Thoracic aorta (tissue), 2 donors: ENCODE measurements at regions not wholly inside any gene's neighbourhood (a gene's known extent, or its start where the extent isn't known, plus 50 kb on each side); places are given as distances from the start of the nearest gene placed in this dataset.

Experiments used
- ATAC-seq: fragments of 150-250 bp; one replicate; pipeline ENCODE4 v1.8.0; 2017; ENCODE audit warnings: low read depth; ENCODE audit not compliant: insufficient number of reproducible peaks, low FRiP score
- DNase-seq: peaks from one replicate; pipeline ENCODE4 v3.0.0-alpha.2; 2020; ENCODE audit warnings: low spot score
- H3K27ac ChIP-seq, 2 donors: fragments of 200-600 bp; sonication (generic); 1 replicate in 1 of 2; 2 replicates in 1 of 2; pipeline ENCODE4 v1.5.1; 2016; ENCODE audit warnings: mild to moderate bottlenecking in 2 of 2, moderate library complexity in 2 of 2
- H3K27me3 ChIP-seq: fragments of 200-600 bp; sonication (generic); replicated peaks from 2 replicates; pipeline ENCODE4 v1.6.0; 2016; ENCODE audit warnings: mild to moderate bottlenecking; ENCODE audit not compliant: insufficient read depth
- H3K36me3 ChIP-seq: fragments of 200-600 bp; sonication (generic); one replicate; pipeline ENCODE4 v1.5.1; 2016
- H3K4me1 ChIP-seq, 2 donors: fragments of 200-600 bp; sonication (generic); 1 replicate in 1 of 2; 2 replicates in 1 of 2; pipeline versions ENCODE4 v1.5.1 to v1.6.0; 2016; ENCODE audit warnings: low read depth in 2 of 2, mild to moderate bottlenecking in 1 of 2; ENCODE audit not compliant: control insufficient read depth in 1 of 2
- H3K4me3 ChIP-seq: fragments of 200-600 bp; sonication (generic); 2 replicates; pipeline ENCODE4 v1.5.1; 2016; ENCODE audit warnings: mild to moderate bottlenecking
- H3K9me3 ChIP-seq: fragments of 200-600 bp; sonication (generic); 2 replicates; pipeline ENCODE4 v1.5.1; 2016
- TF ChIP-seq, protein P1 (sequence below): fragments of 200-600 bp; sonication (generic); IDR thresholded peaks from one replicate; pipeline ENCODE4 v1.5.1; 2019; ENCODE audit warnings: antibody characterized with exemption

DNA sequence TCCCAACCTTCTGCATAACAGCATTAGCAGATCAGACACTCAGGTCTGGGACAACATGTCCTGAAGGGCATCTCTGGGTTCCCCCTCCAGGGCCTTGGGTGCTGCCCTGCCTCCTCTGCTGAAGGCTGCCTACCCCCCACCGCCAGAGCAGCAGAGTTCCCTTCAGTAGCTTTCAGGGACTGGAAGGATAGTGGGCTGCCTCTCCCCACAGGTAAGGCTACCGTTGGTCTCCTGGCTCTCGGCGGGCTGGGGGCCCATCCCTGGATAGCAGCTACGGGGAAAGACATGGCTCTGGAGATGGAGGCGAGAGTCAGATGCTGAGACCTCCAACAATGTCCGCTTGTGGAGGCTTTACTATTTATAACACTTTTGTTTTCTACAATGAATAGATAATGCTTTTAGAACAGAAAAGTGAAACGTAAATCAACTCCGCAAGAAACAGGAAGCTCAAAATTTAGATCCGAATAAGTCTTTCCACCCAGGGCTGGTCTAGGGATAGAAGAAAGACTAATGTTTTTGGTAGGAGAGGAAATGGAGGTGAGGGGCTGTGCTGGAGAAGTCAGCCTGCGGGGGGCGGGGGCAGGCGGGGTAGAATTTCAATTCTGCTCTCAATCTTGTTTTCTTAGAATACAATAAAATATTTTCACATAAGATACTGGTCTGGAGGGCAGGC is 58.4 kb downstream of the ARL4C start:
- ATAC-seq (no peak), DNase-seq (no peak)
- no peaks in the 10 kb centered on the region for H3K9me3 ChIP-seq
- TF ChIP-seq, protein P1, sequence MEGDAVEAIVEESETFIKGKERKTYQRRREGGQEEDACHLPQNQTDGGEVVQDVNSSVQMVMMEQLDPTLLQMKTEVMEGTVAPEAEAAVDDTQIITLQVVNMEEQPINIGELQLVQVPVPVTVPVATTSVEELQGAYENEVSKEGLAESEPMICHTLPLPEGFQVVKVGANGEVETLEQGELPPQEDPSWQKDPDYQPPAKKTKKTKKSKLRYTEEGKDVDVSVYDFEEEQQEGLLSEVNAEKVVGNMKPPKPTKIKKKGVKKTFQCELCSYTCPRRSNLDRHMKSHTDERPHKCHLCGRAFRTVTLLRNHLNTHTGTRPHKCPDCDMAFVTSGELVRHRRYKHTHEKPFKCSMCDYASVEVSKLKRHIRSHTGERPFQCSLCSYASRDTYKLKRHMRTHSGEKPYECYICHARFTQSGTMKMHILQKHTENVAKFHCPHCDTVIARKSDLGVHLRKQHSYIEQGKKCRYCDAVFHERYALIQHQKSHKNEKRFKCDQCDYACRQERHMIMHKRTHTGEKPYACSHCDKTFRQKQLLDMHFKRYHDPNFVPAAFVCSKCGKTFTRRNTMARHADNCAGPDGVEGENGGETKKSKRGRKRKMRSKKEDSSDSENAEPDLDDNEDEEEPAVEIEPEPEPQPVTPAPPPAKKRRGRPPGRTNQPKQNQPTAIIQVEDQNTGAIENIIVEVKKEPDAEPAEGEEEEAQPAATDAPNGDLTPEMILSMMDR = no peak
- no peaks in the 10 kb centered on the region for H3K27me3 ChIP-seq
- no peak overlapping the region for H3K4me3 ChIP-seq
- no peaks in the 10 kb centered on the region for H3K4me1 ChIP-seq
- H3K27ac ChIP-seq = no peak overlapping the region
- no peaks in the 10 kb centered on the region for H3K36me3 ChIP-seq

DNA sequence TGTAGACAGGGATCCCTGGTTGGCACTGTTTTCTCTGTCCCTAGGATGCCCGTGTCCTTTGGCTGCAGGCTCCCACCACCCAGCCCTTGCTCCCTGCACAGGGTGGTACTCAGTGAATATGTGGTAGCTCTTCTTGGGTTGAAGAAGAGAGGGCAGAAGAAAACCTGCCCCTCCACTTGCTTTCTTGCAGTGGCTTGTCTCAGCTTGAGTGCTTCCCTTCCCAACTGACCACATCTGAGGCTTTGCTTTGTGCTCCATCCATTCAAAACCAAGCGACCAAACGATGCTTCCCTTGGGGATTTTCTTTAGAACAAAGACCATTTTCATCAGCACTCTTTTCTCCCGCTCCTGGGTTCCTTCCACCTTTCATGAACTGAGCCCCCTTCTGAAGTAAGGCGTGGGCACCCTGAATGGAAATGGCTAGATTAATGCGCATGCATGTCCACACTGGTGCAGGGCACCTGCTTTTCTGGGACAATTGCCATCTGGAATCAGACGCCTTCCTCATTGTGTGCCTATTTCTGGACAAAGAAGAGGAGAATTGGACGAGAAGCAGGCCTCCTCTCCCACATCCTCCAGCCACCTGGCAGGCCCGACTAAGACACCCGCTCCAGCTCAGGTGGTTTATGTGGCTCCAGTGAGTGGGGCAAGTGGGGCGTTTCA is 59.1 kb downstream of the ARL4C start:
- ATAC-seq (no peak), DNase-seq (no peak)
- H3K4me3 ChIP-seq = no peak overlapping the region
- no peaks in the 10 kb centered on the region for H3K4me1 ChIP-seq
- H3K36me3 ChIP-seq = no peaks in the 10 kb centered on the region
- TF ChIP-seq, protein P1 = no peak
- H3K27me3 ChIP-seq = no peaks in the 10 kb centered on the region
- no peak overlapping the region for H3K27ac ChIP-seq
- H3K9me3 ChIP-seq = no peaks in the 10 kb centered on the region

DNA sequence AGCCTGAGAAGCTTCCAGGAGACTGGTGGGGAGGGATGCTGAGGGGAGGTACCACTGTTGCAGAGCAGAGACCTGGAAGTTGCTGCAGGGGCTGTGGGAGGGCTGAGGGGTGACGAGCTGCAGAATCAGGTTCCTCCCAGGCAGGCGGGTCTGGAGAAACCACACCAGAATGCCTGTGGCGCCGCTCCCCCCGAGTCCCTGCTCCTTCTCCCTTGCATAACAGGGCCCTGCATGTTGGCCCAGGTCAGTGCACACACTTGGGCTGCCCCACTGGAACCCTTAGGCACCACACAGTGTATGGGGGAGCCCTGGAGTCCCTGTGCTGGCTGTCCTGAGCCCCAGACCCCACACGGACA is 60.4 kb downstream of the ARL4C start:
- ATAC-seq (no peak), DNase-seq (no peak)
- Histone ChIP-seq H3K27ac (no peak overlapping the region), H3K36me3 (no peaks in the 10 kb centered on the region), H3K4me1 (no peaks in the 10 kb centered on the region), H3K27me3 (no peaks in the 10 kb centered on the region), H3K4me3 (no peak overlapping the region), H3K9me3 (no peaks in the 10 kb centered on the region)
- TF ChIP-seq, protein P1 = no peak

DNA sequence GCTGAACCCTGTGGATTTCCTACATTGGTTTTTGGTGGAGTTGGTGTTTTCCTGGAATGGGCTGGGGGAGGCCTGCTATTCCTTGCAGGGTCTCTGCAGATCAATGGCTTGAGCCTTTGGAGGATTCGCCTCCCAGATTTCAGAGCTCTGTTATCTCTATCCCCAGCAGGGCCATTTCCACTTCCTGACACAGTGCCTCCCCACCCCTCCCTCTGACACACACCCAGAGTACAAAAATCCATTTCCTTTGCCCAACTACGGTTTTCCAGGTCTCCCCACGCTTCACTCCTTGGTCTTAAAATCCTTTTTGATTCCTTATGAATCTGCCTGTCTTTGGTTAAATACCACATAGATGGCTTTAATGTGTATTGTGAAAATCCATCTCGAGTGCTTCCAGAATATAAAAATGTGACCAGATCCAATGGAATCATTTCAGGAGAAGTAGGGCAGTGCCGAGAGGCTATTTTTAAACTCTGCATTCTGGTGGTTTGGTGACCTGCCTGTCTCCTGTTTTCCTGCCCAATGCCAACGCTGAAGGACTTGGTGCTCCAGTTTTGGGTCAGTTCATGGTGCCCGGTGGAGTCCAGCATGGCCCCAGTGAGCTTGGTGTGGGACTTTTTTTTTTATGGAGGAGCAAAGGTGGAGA is 60.9 kb downstream of the ARL4C start:
- TF ChIP-seq, protein P1 = no peak
- Histone ChIP-seq H3K4me3 (no peak overlapping the region), H3K9me3 (no peaks in the 10 kb centered on the region), H3K36me3 (no peaks in the 10 kb centered on the region), H3K27me3 (no peaks in the 10 kb centered on the region), H3K27ac (peak overlapping the region in 1 of 2 donors; percentile 21), H3K4me1 (no peaks in the 10 kb centered on the region)
- no peak for DNase-seq
- no peak for ATAC-seq

DNA sequence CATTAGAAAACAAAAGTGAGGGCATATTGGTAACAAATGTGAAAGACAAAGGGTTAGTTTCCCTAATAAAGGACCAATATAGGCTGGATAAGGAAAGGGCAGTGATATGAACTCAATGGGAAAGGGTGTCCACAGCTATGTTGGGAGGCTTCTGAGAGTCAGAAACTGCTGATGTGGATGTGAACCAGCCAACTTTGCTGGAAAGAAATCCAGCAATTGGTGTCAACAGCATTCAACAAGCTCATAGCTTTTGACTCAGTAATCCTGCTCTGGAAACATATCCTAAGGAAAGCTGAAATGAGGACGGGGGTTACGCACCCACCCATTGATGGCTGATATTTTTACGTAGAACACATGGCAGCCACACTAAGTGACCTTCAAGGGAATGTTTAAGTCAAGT is 63.7 kb downstream of the ARL4C start:
- no peaks in the 10 kb centered on the region for H3K36me3 ChIP-seq
- no peaks in the 10 kb centered on the region for H3K27me3 ChIP-seq
- TF ChIP-seq, protein P1 = no peak
- no peak for DNase-seq
- no peaks in the 10 kb centered on the region for H3K4me1 ChIP-seq
- no peak overlapping the region for H3K27ac ChIP-seq
- H3K4me3 ChIP-seq = no peak overlapping the region
- no peaks in the 10 kb centered on the region for H3K9me3 ChIP-seq
- no peak for ATAC-seq
